Endothelial cell of umbilical vein (primary cell): ENCODE measurements at regions not wholly inside any gene's neighbourhood (a gene's known extent, or its start where the extent isn't known, plus 50 kb on each side); places are given as distances from the start of the nearest gene placed in this dataset.

Experiments used
- BruUV-seq: library from RNA; stranded (reverse); fragments of 400-500 nt; replicated peaks from 2 replicates; lab custom pipeline; 2021; lab: Mats Ljungman, UMichigan
- CTCF ChIA-PET: fragments of 300-600, 350-600 bp; sonication (Branson Sonifier 250); formaldehyde crosslinking; loops from one replicate; lab custom pipeline; 2021; ENCODE audit warnings: antibody characterized with exemption, inconsistent platforms; lab: Charles Lee
- POLR2A ChIA-PET: fragments of 300-600, 350-600 bp; sonication (Branson Sonifier 250); formaldehyde crosslinking; loops from one replicate; lab custom pipeline; 2021; ENCODE audit warnings: antibody characterized with exemption, inconsistent platforms; lab: Charles Lee
- DNase-seq: peaks from one replicate; pipeline ENCODE4 v3.0.0-alpha.2; 2011; ENCODE audit warnings: low read depth, low spot score
- FAIRE-seq: peaks from 2 replicates; lab custom pipeline; 2011; peaks lifted over from hg19 to GRCh38; lab: Jason Lieb, UNC
- H2AFZ ChIP-seq: 2 replicates; pipeline ENCODE4 v1.6.0; 2012; ENCODE audit warnings: low read depth, low read length, control low read depth, inconsistent platforms
- H3K27ac ChIP-seq: 2 replicates; pipeline ENCODE4 v1.5.1; 2011; ENCODE audit warnings: low read depth, mild to moderate bottlenecking, control low read depth, low read length, moderate library complexity; ENCODE audit not compliant: insufficient read depth
- H3K27me3 ChIP-seq, 2 experiments: 2 replicates each; pipeline versions ENCODE4 v1.6.0 to v1.6.1; 2011; ENCODE audit warnings: low read length in 2 of 2, mixed read lengths in 1 of 2; ENCODE audit not compliant: control insufficient read depth in 2 of 2, insufficient read depth in 2 of 2
- H3K36me3 ChIP-seq, 2 experiments: 2 replicates in 1 of 2; 3 replicates in 1 of 2; pipeline ENCODE4 v1.5.1; 2011; ENCODE audit warnings: low read length in 2 of 2, mild to moderate bottlenecking in 1 of 2, moderate library complexity in 1 of 2; ENCODE audit not compliant: control insufficient read depth in 2 of 2, insufficient read depth in 2 of 2; ENCODE audit errors: extremely low read depth in 1 of 2
- H3K4me1 ChIP-seq: 3 replicates; pipeline ENCODE4 v1.5.1; 2011; ENCODE audit warnings: mild to moderate bottlenecking, low read length; ENCODE audit not compliant: control insufficient read depth, insufficient read depth; ENCODE audit errors: extremely low read depth
- H3K4me2 ChIP-seq: 2 replicates; pipeline ENCODE4 v1.6.1; 2011; ENCODE audit warnings: low read length, control low read depth, mixed read lengths; ENCODE audit not compliant: insufficient read depth
- H3K4me3 ChIP-seq, 3 experiments: fragments of 200-600 bp in 1 of 3; sonication (generic), shearing (Covaris generic) in 1 of 3; replicated peaks in 1 of 3; 2 replicates each; pipeline ENCODE4 v1.5.1; 2011 to 2016; ENCODE audit warnings: control low read depth in 3 of 3, low read length in 3 of 3, mild to moderate bottlenecking in 2 of 3, inconsistent platforms in 1 of 3, low read depth in 1 of 3, moderate library complexity in 1 of 3; ENCODE audit not compliant: insufficient read depth in 1 of 3
- H3K79me2 ChIP-seq: 2 replicates; pipeline ENCODE4 v1.6.0; 2012; ENCODE audit warnings: low read length, inconsistent platforms; ENCODE audit not compliant: control insufficient read depth, insufficient read depth
- H3K9ac ChIP-seq: replicated peaks from 2 replicates; pipeline ENCODE3; 2011; ENCODE audit warnings: low read length, control low read depth; ENCODE audit not compliant: insufficient read depth; ENCODE audit errors: extremely low read depth
- H3K9me1 ChIP-seq: replicated peaks from 3 replicates; pipeline ENCODE4 v1.6.0; 2011; ENCODE audit warnings: mild to moderate bottlenecking, low read length; ENCODE audit not compliant: control insufficient read depth, insufficient read depth; ENCODE audit errors: extremely low read depth
- H3K9me3 ChIP-seq: replicated peaks from 2 replicates; pipeline ENCODE4 v1.5.1; 2012; ENCODE audit warnings: low read length, inconsistent platforms; ENCODE audit not compliant: control insufficient read depth, insufficient read depth
- H4K20me1 ChIP-seq: replicated peaks from 2 replicates; pipeline ENCODE3; 2011; ENCODE audit warnings: mild to moderate bottlenecking, low read length; ENCODE audit not compliant: control insufficient read depth, insufficient read depth; ENCODE audit errors: extremely low read depth
- EZH2 ChIP-seq: IDR thresholded peaks from 2 replicates; pipeline ENCODE4 v1.6.1; 2012; ENCODE audit warnings: borderline replicate concordance, low read depth, mild to moderate bottlenecking, moderate library complexity, low read length, inconsistent platforms; ENCODE audit not compliant: severe bottlenecking
- FOS ChIP-seq: IDR thresholded peaks from 2 replicates; pipeline ENCODE4 v1.6.1; 2011; ENCODE audit warnings: mild to moderate bottlenecking, low read length, moderate library complexity, borderline replicate concordance; ENCODE audit not compliant: insufficient read depth
- GATA2 ChIP-seq: IDR thresholded peaks from 2 replicates; pipeline ENCODE4 v1.7.0; 2011; ENCODE audit warnings: low read depth, mild to moderate bottlenecking, moderate library complexity, mixed read lengths, low read length; ENCODE audit not compliant: insufficient read length, insufficient read depth
- JUN ChIP-seq: IDR thresholded peaks from 2 replicates; pipeline ENCODE4 v1.6.1; 2011; ENCODE audit warnings: borderline replicate concordance, low read depth; ENCODE audit not compliant: insufficient read length, insufficient read depth
- MYC ChIP-seq: IDR thresholded peaks from one replicate; pipeline ENCODE4 v1.6.1; 2011; ENCODE audit warnings: mild to moderate bottlenecking, low read depth, low read length
- POLR2A ChIP-seq: IDR thresholded peaks from 2 replicates; pipeline ENCODE4 v1.6.1; 2012; ENCODE audit warnings: low read depth, mild to moderate bottlenecking, control low read depth, low read length
- POLR2AphosphoS5 ChIP-seq: IDR thresholded peaks from 2 replicates; pipeline ENCODE4 v1.6.1; 2012; ENCODE audit warnings: low read depth, mild to moderate bottlenecking, control low read depth, low read length, moderate library complexity; ENCODE audit not compliant: insufficient read depth
- dilution Hi-C: fragments of 300-500 bp; cut with MboI; formaldehyde crosslinking; loops from one replicate; pipeline ENCODE4 v1.15.0; 2019; ENCODE audit warnings: low sequenced_read_pairs; ENCODE audit not compliant: extremely low pct_ligation_motif_present
- intact Hi-C: fragments of 100-400 bp; cut with micrococcal nuclease; formaldehyde crosslinking; loops from one replicate; pipeline ENCODE4 v1.10.0; 2022
- TF ChIP-seq, protein P1 (sequence below), 2 donors: IDR thresholded peaks; 1 replicate in 1 of 2; 2 replicates in 1 of 2; pipeline ENCODE4 v1.5.1; 2011; ENCODE audit warnings: low read length in 2 of 2, mild to moderate bottlenecking in 2 of 2, moderate library complexity in 2 of 2, control low read depth in 1 of 2, inconsistent platforms in 1 of 2, low read depth in 1 of 2; ENCODE audit not compliant: insufficient read depth in 1 of 2; ENCODE audit errors: extremely low read depth in 1 of 2
- TF ChIP-seq, protein P2 (sequence below): IDR thresholded peaks from 2 replicates; pipeline ENCODE4 v1.6.1; 2011; ENCODE audit not compliant: insufficient read depth, insufficient read length

DNA sequence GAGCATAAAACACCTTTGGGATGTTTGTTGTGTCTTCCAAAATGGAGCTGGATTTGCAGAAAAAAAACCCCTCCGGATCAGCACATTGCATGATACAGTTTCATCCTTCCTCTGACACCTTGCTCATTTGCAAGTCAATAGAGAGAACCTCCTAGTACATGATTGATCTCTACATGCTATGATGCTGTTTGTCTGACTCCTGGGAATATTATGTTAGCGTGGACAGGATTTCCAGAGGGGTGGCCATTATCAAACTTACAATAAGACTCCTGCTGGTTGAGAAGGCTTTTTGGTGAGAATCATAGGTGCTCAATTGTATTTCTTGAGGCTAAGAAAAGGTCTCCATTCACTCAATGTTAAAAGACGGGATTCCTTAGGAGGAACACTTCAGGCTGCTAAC, 75.9 kb upstream of the SCEL start:
- Histone ChIP-seq H3K27me3 (peaks cover 2 to 3% of the 10 kb centered on the region in 2 experiments), H3K79me2 (no peaks in the 10 kb centered on the region), H3K9ac (no peak overlapping the region), H3K9me3 (no peaks in the 10 kb centered on the region), H3K9me1 (no peaks in the 10 kb centered on the region), H3K4me2 (no peak overlapping the region), H3K27ac (no peak overlapping the region), H4K20me1 (no peaks in the 10 kb centered on the region), H3K36me3 (no peaks in the 10 kb centered on the region), H2AFZ (no peak overlapping the region), H3K4me3 (no peak overlapping the region), H3K4me1 (no peaks in the 10 kb centered on the region)
- POLR2A ChIA-PET: no interaction called here
- dilution Hi-C loops: no loop called here
- BruUV-seq: no TSS peak
- TF ChIP-seq FOS (no peak), POLR2A (no peak)
- DNase-seq (no peak), FAIRE-seq (no peak)
- intact Hi-C loops: no loop called here
- CTCF ChIA-PET: no interaction called here

GRCh38 chr13:77458736-77459135, 76.8 kb upstream of the SCEL start:
- Histone ChIP-seq H3K36me3 (no peaks in the 10 kb centered on the region), H3K9me3 (no peaks in the 10 kb centered on the region), H3K9ac (no peak overlapping the region), H3K4me2 (no peak overlapping the region), H3K27me3 (peaks cover 1 to 2% of the 10 kb centered on the region in 2 experiments), H2AFZ (no peak overlapping the region), H3K4me3 (no peak overlapping the region), H3K4me1 (no peaks in the 10 kb centered on the region), H4K20me1 (no peaks in the 10 kb centered on the region), H3K9me1 (no peaks in the 10 kb centered on the region), H3K27ac (no peak overlapping the region), H3K79me2 (no peaks in the 10 kb centered on the region)
- DNase-seq (no peak), FAIRE-seq (no peak)
- dilution Hi-C loops (no loop called here), intact Hi-C loops (no loop called here)
- BruUV-seq: no TSS peak
- ChIA-PET CTCF (interaction anchor here (1.5 kb wide), 1 partner anchor 20 kb away, joined by 5 read pairs; no protein-coding TSS in a partner anchor), POLR2A (no interaction called here)
- no peak for TF ChIP-seq FOS
- no peak for TF ChIP-seq EZH2
- TF ChIP-seq, protein P1, sequence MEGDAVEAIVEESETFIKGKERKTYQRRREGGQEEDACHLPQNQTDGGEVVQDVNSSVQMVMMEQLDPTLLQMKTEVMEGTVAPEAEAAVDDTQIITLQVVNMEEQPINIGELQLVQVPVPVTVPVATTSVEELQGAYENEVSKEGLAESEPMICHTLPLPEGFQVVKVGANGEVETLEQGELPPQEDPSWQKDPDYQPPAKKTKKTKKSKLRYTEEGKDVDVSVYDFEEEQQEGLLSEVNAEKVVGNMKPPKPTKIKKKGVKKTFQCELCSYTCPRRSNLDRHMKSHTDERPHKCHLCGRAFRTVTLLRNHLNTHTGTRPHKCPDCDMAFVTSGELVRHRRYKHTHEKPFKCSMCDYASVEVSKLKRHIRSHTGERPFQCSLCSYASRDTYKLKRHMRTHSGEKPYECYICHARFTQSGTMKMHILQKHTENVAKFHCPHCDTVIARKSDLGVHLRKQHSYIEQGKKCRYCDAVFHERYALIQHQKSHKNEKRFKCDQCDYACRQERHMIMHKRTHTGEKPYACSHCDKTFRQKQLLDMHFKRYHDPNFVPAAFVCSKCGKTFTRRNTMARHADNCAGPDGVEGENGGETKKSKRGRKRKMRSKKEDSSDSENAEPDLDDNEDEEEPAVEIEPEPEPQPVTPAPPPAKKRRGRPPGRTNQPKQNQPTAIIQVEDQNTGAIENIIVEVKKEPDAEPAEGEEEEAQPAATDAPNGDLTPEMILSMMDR (IDR thresholded peaks at IDR 0.05; ENCODE audit: extremely low read depth in 1 of 2, insufficient read depth in 1 of 2, low read depth in 1 of 2, low read length in 2 of 2): no peak
- TF ChIP-seq, protein P2, sequence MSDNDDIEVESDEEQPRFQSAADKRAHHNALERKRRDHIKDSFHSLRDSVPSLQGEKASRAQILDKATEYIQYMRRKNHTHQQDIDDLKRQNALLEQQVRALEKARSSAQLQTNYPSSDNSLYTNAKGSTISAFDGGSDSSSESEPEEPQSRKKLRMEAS: no peak
- TF ChIP-seq GATA2: no peak
- no peak for TF ChIP-seq POLR2AphosphoS5
- TF ChIP-seq JUN: no peak
- TF ChIP-seq MYC: no peak
- no peak for TF ChIP-seq POLR2A
